H1 (cell line): ENCODE measurements at regions not wholly inside any gene's neighbourhood (a gene's known extent, or its start where the extent isn't known, plus 50 kb on each side); places are given as distances from the start of the nearest gene placed in this dataset.

ENCODE experiments used
- ASH2L ChIP-seq: fragments of 200-600, 300-600 bp; sonication (generic); IDR thresholded peaks from one replicate; pipeline ENCODE4 v1.7.1; 2017; ENCODE audit warnings: low read length
- CBX8 ChIP-seq: fragments of 300-800, 300-1000 bp; sonication (generic); IDR thresholded peaks from 2 replicates; pipeline ENCODE4 v1.7.1; 2016; ENCODE audit warnings: low read depth, low read length, borderline replicate concordance
- CHD7 ChIP-seq: fragments of 300-600 bp; sonication (generic); IDR thresholded peaks from 2 replicates; pipeline ENCODE4 v1.7.1; 2012; ENCODE audit warnings: low read length, moderate library complexity, mild to moderate bottlenecking, inconsistent platforms; ENCODE audit not compliant: insufficient replicate concordance
- KDM4A ChIP-seq: IDR thresholded peaks from one replicate; pipeline ENCODE4 v1.7.1; 2012; ENCODE audit warnings: low read depth, mild to moderate bottlenecking, moderate library complexity, low read length, inconsistent platforms; ENCODE audit not compliant: severe bottlenecking
- SP1 ChIP-seq: IDR thresholded peaks from 2 replicates; pipeline ENCODE4 v1.6.1; 2011; ENCODE audit warnings: low read depth, low read length

- no peak for TF ChIP-seq CHD7
- no peak for TF ChIP-seq ASH2L
- TF ChIP-seq SP1 = no peak
- no peak for TF ChIP-seq KDM4A
- no peak for TF ChIP-seq CBX8
These were observed 1656.5 kb downstream of the EFNA5 start (continued) for GRCh38 chr5:106014262-106014661.
